ENCODE measurements at regions not wholly inside any gene's neighbourhood (a gene's known extent, or its start where the extent isn't known, plus 50 kb on each side); places are given as distances from the start of the nearest gene placed in this dataset.

DNA sequence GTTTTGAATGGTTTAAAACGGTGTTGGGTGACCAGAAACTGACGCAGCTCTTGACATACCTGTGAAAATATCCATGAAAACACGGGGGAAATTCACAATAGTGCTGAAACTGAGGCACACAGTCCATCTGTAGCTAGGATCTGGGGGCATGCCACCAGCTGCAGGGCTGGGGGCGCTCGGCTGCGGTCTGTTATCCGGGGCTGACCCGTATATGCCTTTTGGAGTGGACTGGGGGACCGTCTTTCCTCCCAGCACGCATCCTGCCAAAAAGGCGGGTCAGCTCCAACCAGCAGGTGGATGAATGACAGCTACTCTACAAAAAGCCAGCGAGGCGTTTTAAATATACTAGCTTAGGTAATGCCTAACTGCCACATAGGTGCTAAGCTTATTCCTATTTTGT, 729.8 kb downstream of the QKI start:
- H3K9me3 ChIP-seq: no peaks in the 10 kb centered on the region
- ChIA-PET CTCF (no interaction called here), POLR2A (no interaction called here)
- Mint-ChIP-seq H3K4me3 (no peak overlapping the region), H3K27me3 (no peaks in the 10 kb centered on the region), H3K9me3 (peaks cover 0 to 2% (median 0%) of the 10 kb centered on the region in 3 donors), H3K27ac (no peak overlapping the region), H3K4me1 (no peaks in the 10 kb centered on the region), H3K36me3 (no peaks in the 10 kb centered on the region)
- no peaks in the 10 kb centered on the region for H3K36me3 ChIP-seq (ENCODE audit: control insufficient read depth in 2 of 2, extremely low read depth in 1 of 2, insufficient read depth in 1 of 2, low read length in 1 of 2)
- DNase-seq (no peak), ATAC-seq (replicated peaks in 1 of 4) (no peak)
- WGBS (ENCODE audit: insufficient coverage): 83% methylated on average over 11 of the region's 13 CpGs
- no peak overlapping the region for H3K27ac ChIP-seq (ENCODE audit: low read length)
- no peak overlapping the region for H3K4me3 ChIP-seq (ENCODE audit: control insufficient read depth in 1 of 2, extremely low read depth in 1 of 2, low read length in 1 of 2)
- H3K27me3 ChIP-seq (replicated peaks in 1 of 2; ENCODE audit: control insufficient read depth in 2 of 2, extremely low read depth in 1 of 2, insufficient read depth in 2 of 2, low read length in 1 of 2): no peaks in the 10 kb centered on the region
- no peaks in the 10 kb centered on the region for H3K4me1 ChIP-seq (ENCODE audit: control insufficient read depth in 1 of 2, extremely low read depth in 1 of 2, insufficient read depth in 2 of 2, low read length in 2 of 2)

DNA sequence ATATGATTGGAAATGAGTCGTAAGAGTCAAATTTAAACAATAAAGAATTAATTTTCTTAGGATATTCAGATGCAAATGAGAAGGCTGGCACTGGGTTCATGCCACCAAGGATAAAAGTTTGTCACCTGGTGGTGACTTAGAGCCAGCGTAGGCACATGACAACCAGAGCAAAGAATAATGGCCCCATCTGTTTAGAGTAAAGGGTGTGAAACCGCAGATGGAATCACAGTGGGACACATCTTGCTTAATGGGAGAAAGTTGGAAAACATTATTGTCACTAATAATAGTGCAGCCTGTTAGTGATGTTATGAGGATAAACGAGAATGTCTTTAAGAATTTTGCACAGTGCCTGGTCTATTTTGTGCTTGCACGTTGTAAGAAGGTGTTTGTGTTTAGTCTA, 727.8 kb downstream of the QKI start:
- Histone ChIP-seq H3K4me3 (ENCODE audit: control insufficient read depth in 1 of 2, extremely low read depth in 1 of 2, low read length in 1 of 2) (no peak overlapping the region), H3K9me3 (no peaks in the 10 kb centered on the region), H3K27ac (ENCODE audit: low read length) (no peak overlapping the region), H3K27me3 (replicated peaks in 1 of 2; ENCODE audit: control insufficient read depth in 2 of 2, extremely low read depth in 1 of 2, insufficient read depth in 2 of 2, low read length in 1 of 2) (no peaks in the 10 kb centered on the region), H3K4me1 (ENCODE audit: control insufficient read depth in 1 of 2, extremely low read depth in 1 of 2, insufficient read depth in 2 of 2, low read length in 2 of 2) (no peaks in the 10 kb centered on the region), H3K36me3 (ENCODE audit: control insufficient read depth in 2 of 2, extremely low read depth in 1 of 2, insufficient read depth in 1 of 2, low read length in 1 of 2) (no peaks in the 10 kb centered on the region)
- Mint-ChIP-seq H3K27ac (no peak overlapping the region), H3K4me3 (no peak overlapping the region), H3K9me3 (no peaks in the 10 kb centered on the region), H3K4me1 (no peaks in the 10 kb centered on the region), H3K27me3 (no peaks in the 10 kb centered on the region), H3K36me3 (no peaks in the 10 kb centered on the region)
- no peak for ATAC-seq (replicated peaks in 1 of 4)
- no peak for DNase-seq
- POLR2A ChIA-PET: no interaction called here
- 80% methylated on average over 4 of the region's 5 CpGs for WGBS (ENCODE audit: insufficient coverage)
- CTCF ChIA-PET: no interaction called here

- no peaks in the 10 kb centered on the region for H3K36me3 ChIP-seq (ENCODE audit: control insufficient read depth in 2 of 2, extremely low read depth in 1 of 2, insufficient read depth in 1 of 2, low read length in 1 of 2)
- ChIA-PET CTCF (no interaction called here), POLR2A (no interaction called here)
- no peak overlapping the region for H3K27ac ChIP-seq (ENCODE audit: low read length)
- H3K4me3 ChIP-seq (ENCODE audit: control insufficient read depth in 1 of 2, extremely low read depth in 1 of 2, low read length in 1 of 2): no peak overlapping the region
- H3K9me3 ChIP-seq: no peaks in the 10 kb centered on the region
- H3K27me3 ChIP-seq (replicated peaks in 1 of 2; ENCODE audit: control insufficient read depth in 2 of 2, extremely low read depth in 1 of 2, insufficient read depth in 2 of 2, low read length in 1 of 2): no peaks in the 10 kb centered on the region
- peaks cover 0 to 4% (median 3%) of the 10 kb centered on the region in 3 donors for H3K9me3 Mint-ChIP-seq
- H3K4me1 Mint-ChIP-seq: no peaks in the 10 kb centered on the region
- DNase-seq: no peak
- H3K4me1 ChIP-seq (ENCODE audit: control insufficient read depth in 1 of 2, extremely low read depth in 1 of 2, insufficient read depth in 2 of 2, low read length in 2 of 2): no peaks in the 10 kb centered on the region
- 100% methylated on average over 1 of the region's 5 CpGs for WGBS (ENCODE audit: insufficient coverage)
- H3K36me3 Mint-ChIP-seq: no peaks in the 10 kb centered on the region
- H3K27me3 Mint-ChIP-seq: no peaks in the 10 kb centered on the region
- H3K4me3 Mint-ChIP-seq: no peak overlapping the region
- ATAC-seq (replicated peaks in 1 of 4): no peak
- H3K27ac Mint-ChIP-seq: no peak overlapping the region
Measured at GRCh38 chr6:164135511-164136132, 721.1 kb downstream of the QKI start.

DNA sequence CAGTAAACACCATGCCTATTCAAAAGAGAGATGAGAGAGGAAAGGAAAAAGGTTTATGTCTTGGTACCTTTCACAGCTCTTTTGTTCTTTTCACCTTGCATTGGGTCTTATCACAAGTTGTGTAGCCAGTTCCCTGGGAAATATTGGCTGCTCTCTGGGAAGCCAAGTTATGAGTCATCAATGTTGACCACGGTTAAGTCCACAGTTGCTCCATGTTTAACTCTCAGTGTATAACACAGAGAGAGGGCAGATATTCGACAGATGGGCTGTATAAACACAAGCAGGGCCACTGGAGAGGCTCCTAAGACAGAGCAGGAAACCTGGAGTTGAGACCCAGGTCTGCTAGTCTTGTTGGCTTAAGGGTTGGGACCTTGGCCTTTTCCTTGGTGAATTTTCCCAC, 718.6 kb downstream of the QKI start:
- H3K4me3 Mint-ChIP-seq: no peak overlapping the region
- H3K36me3 ChIP-seq (ENCODE audit: control insufficient read depth in 2 of 2, extremely low read depth in 1 of 2, insufficient read depth in 1 of 2, low read length in 1 of 2): no peaks in the 10 kb centered on the region

GRCh38 chr6:164130585-164130984, 716.1 kb downstream of the QKI start:
- Mint-ChIP-seq H3K4me3 (no peak overlapping the region), H3K27ac (no peak overlapping the region), H3K27me3 (peaks cover 0 to 4% of the 10 kb centered on the region in 2 donors), H3K36me3 (no peaks in the 10 kb centered on the region), H3K9me3 (peaks cover 0 to 6% (median 3%) of the 10 kb centered on the region in 3 donors), H3K4me1 (no peaks in the 10 kb centered on the region)
- no peaks in the 10 kb centered on the region for H3K36me3 ChIP-seq (ENCODE audit: control insufficient read depth in 2 of 2, extremely low read depth in 1 of 2, insufficient read depth in 1 of 2, low read length in 1 of 2)
- ChIA-PET CTCF (no interaction called here), POLR2A (no interaction called here)
- H3K27ac ChIP-seq (ENCODE audit: low read length): no peak overlapping the region
- no peaks in the 10 kb centered on the region for H3K27me3 ChIP-seq (replicated peaks in 1 of 2; ENCODE audit: control insufficient read depth in 2 of 2, extremely low read depth in 1 of 2, insufficient read depth in 2 of 2, low read length in 1 of 2)
- H3K4me3 ChIP-seq (ENCODE audit: control insufficient read depth in 1 of 2, extremely low read depth in 1 of 2, low read length in 1 of 2): no peak overlapping the region
- ATAC-seq (replicated peaks in 1 of 4): no peak
- H3K9me3 ChIP-seq: no peaks in the 10 kb centered on the region
- DNase-seq: no peak
- 88% methylated on average over 1 of the region's 2 CpGs for WGBS (ENCODE audit: insufficient coverage)
- no peaks in the 10 kb centered on the region for H3K4me1 ChIP-seq (ENCODE audit: control insufficient read depth in 1 of 2, extremely low read depth in 1 of 2, insufficient read depth in 2 of 2, low read length in 2 of 2)

More for the DNA sequence above, 718.6 kb downstream of the QKI start:
- Histone ChIP-seq H3K27me3 (replicated peaks in 1 of 2; ENCODE audit: control insufficient read depth in 2 of 2, extremely low read depth in 1 of 2, insufficient read depth in 2 of 2, low read length in 1 of 2) (no peaks in the 10 kb centered on the region), H3K27ac (ENCODE audit: low read length) (no peak overlapping the region), H3K4me3 (ENCODE audit: control insufficient read depth in 1 of 2, extremely low read depth in 1 of 2, low read length in 1 of 2) (no peak overlapping the region), H3K9me3 (no peaks in the 10 kb centered on the region), H3K4me1 (ENCODE audit: control insufficient read depth in 1 of 2, extremely low read depth in 1 of 2, insufficient read depth in 2 of 2, low read length in 2 of 2) (no peaks in the 10 kb centered on the region)
- Mint-ChIP-seq H3K4me1 (no peaks in the 10 kb centered on the region), H3K27me3 (no peaks in the 10 kb centered on the region), H3K9me3 (peaks cover 0 to 4% (median 3%) of the 10 kb centered on the region in 3 donors), H3K27ac (no peak overlapping the region), H3K36me3 (no peaks in the 10 kb centered on the region)
- ChIA-PET CTCF (no interaction called here), POLR2A (no interaction called here)
- no peak for DNase-seq
- no peak for ATAC-seq (replicated peaks in 1 of 4)
- WGBS (ENCODE audit: insufficient coverage): no CpG with 5 or more reads among the region's 2 CpGs

DNA sequence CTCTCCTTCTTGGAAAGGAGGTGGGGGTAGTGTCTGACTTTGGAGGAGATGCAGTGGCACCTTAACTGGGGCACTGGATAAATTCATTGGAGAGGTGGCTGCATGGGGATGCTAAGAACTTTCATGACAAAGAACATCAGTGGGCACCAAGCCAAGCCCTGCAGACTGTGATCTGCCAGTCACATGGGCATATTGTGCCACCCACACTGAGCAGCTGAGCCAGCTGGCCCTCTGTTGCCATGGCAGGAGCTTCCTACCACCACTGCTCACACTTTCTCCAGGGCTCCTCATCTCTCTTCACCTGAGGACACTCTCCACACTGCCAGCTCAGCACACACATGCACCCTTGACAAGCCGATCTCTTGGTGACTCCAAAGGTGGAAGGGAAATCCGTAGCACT, 715.6 kb downstream of the QKI start:
- no peak overlapping the region for H3K4me3 Mint-ChIP-seq
- peaks cover 0 to 4% of the 10 kb centered on the region in 2 donors for H3K27me3 Mint-ChIP-seq
- ChIA-PET CTCF (no interaction called here), POLR2A (no interaction called here)
- DNase-seq (no peak), ATAC-seq (replicated peaks in 1 of 4) (no peak)
- no peaks in the 10 kb centered on the region for H3K36me3 ChIP-seq (ENCODE audit: control insufficient read depth in 2 of 2, extremely low read depth in 1 of 2, insufficient read depth in 1 of 2, low read length in 1 of 2)
- 90% methylated on average over 2 of the region's 2 CpGs for WGBS (ENCODE audit: insufficient coverage)
- H3K9me3 ChIP-seq: no peaks in the 10 kb centered on the region
- no peak overlapping the region for H3K27ac Mint-ChIP-seq
- no peak overlapping the region for H3K4me3 ChIP-seq (ENCODE audit: control insufficient read depth in 1 of 2, extremely low read depth in 1 of 2, low read length in 1 of 2)
- no peak overlapping the region for H3K27ac ChIP-seq (ENCODE audit: low read length)
- H3K4me1 Mint-ChIP-seq: no peaks in the 10 kb centered on the region
- no peaks in the 10 kb centered on the region for H3K36me3 Mint-ChIP-seq
- no peaks in the 10 kb centered on the region for H3K27me3 ChIP-seq (replicated peaks in 1 of 2; ENCODE audit: control insufficient read depth in 2 of 2, extremely low read depth in 1 of 2, insufficient read depth in 2 of 2, low read length in 1 of 2)
- H3K4me1 ChIP-seq (ENCODE audit: control insufficient read depth in 1 of 2, extremely low read depth in 1 of 2, insufficient read depth in 2 of 2, low read length in 2 of 2): no peaks in the 10 kb centered on the region
- H3K9me3 Mint-ChIP-seq: peaks cover 0 to 6% (median 1%) of the 10 kb centered on the region in 3 donors

- peaks cover 0 to 4% (median 0%) of the 10 kb centered on the region in 3 donors for H3K9me3 Mint-ChIP-seq
- H3K4me1 Mint-ChIP-seq: no peaks in the 10 kb centered on the region
- H3K36me3 ChIP-seq (ENCODE audit: control insufficient read depth in 2 of 2, extremely low read depth in 1 of 2, insufficient read depth in 1 of 2, low read length in 1 of 2): no peaks in the 10 kb centered on the region
- CTCF ChIA-PET: no interaction called here
- no peaks in the 10 kb centered on the region for H3K4me1 ChIP-seq (ENCODE audit: control insufficient read depth in 1 of 2, extremely low read depth in 1 of 2, insufficient read depth in 2 of 2, low read length in 2 of 2)
- 84% methylated on average over 3 of the region's 5 CpGs for WGBS (ENCODE audit: insufficient coverage)
- no peaks in the 10 kb centered on the region for H3K27me3 ChIP-seq (replicated peaks in 1 of 2; ENCODE audit: control insufficient read depth in 2 of 2, extremely low read depth in 1 of 2, insufficient read depth in 2 of 2, low read length in 1 of 2)
- H3K4me3 ChIP-seq (ENCODE audit: control insufficient read depth in 1 of 2, extremely low read depth in 1 of 2, low read length in 1 of 2): no peak overlapping the region
- no peak overlapping the region for H3K27ac ChIP-seq (ENCODE audit: low read length)
- H3K4me3 Mint-ChIP-seq: no peak overlapping the region
- H3K27me3 Mint-ChIP-seq: peaks cover 0 to 4% of the 10 kb centered on the region in 2 donors
- no peak overlapping the region for H3K27ac Mint-ChIP-seq
- no peaks in the 10 kb centered on the region for H3K36me3 Mint-ChIP-seq
- DNase-seq (no peak), ATAC-seq (replicated peaks in 1 of 4) (no peak)
- POLR2A ChIA-PET: no interaction called here
- H3K9me3 ChIP-seq: no peaks in the 10 kb centered on the region
Measured at GRCh38 chr6:164129218-164129617, 714.7 kb downstream of the QKI start.

Data from T-cell (primary cell).